Endothelial cell of umbilical vein (primary cell): ENCODE measurements at regions not wholly inside any gene's neighbourhood (a gene's known extent, or its start where the extent isn't known, plus 50 kb on each side); places are given as distances from the start of the nearest gene placed in this dataset.

Experiments
- BruUV-seq: library from RNA; stranded (reverse); fragments of 400-500 nt; replicated peaks from 2 replicates; lab custom pipeline; 2021; lab: Mats Ljungman, UMichigan
- CTCF ChIA-PET: fragments of 300-600, 350-600 bp; sonication (Branson Sonifier 250); formaldehyde crosslinking; loops from one replicate; lab custom pipeline; 2021; ENCODE audit warnings: antibody characterized with exemption, inconsistent platforms; lab: Charles Lee
- POLR2A ChIA-PET: fragments of 300-600, 350-600 bp; sonication (Branson Sonifier 250); formaldehyde crosslinking; loops from one replicate; lab custom pipeline; 2021; ENCODE audit warnings: antibody characterized with exemption, inconsistent platforms; lab: Charles Lee
- DNase-seq: peaks from one replicate; pipeline ENCODE4 v3.0.0-alpha.2; 2011; ENCODE audit warnings: low read depth, low spot score
- FAIRE-seq: peaks from 2 replicates; lab custom pipeline; 2011; peaks lifted over from hg19 to GRCh38; lab: Jason Lieb, UNC
- H2AFZ ChIP-seq: 2 replicates; pipeline ENCODE4 v1.6.0; 2012; ENCODE audit warnings: low read depth, low read length, control low read depth, inconsistent platforms
- H3K27ac ChIP-seq: 2 replicates; pipeline ENCODE4 v1.5.1; 2011; ENCODE audit warnings: low read depth, mild to moderate bottlenecking, control low read depth, low read length, moderate library complexity; ENCODE audit not compliant: insufficient read depth
- H3K27me3 ChIP-seq, 2 experiments: 2 replicates each; pipeline versions ENCODE4 v1.6.0 to v1.6.1; 2011; ENCODE audit warnings: low read length in 2 of 2, mixed read lengths in 1 of 2; ENCODE audit not compliant: control insufficient read depth in 2 of 2, insufficient read depth in 2 of 2
- H3K36me3 ChIP-seq, 2 experiments: 2 replicates in 1 of 2; 3 replicates in 1 of 2; pipeline ENCODE4 v1.5.1; 2011; ENCODE audit warnings: low read length in 2 of 2, mild to moderate bottlenecking in 1 of 2, moderate library complexity in 1 of 2; ENCODE audit not compliant: control insufficient read depth in 2 of 2, insufficient read depth in 2 of 2; ENCODE audit errors: extremely low read depth in 1 of 2
- H3K4me1 ChIP-seq: 3 replicates; pipeline ENCODE4 v1.5.1; 2011; ENCODE audit warnings: mild to moderate bottlenecking, low read length; ENCODE audit not compliant: control insufficient read depth, insufficient read depth; ENCODE audit errors: extremely low read depth
- H3K4me2 ChIP-seq: 2 replicates; pipeline ENCODE4 v1.6.1; 2011; ENCODE audit warnings: low read length, control low read depth, mixed read lengths; ENCODE audit not compliant: insufficient read depth
- H3K4me3 ChIP-seq, 3 experiments: fragments of 200-600 bp in 1 of 3; sonication (generic), shearing (Covaris generic) in 1 of 3; replicated peaks in 1 of 3; 2 replicates each; pipeline ENCODE4 v1.5.1; 2011 to 2016; ENCODE audit warnings: control low read depth in 3 of 3, low read length in 3 of 3, mild to moderate bottlenecking in 2 of 3, inconsistent platforms in 1 of 3, low read depth in 1 of 3, moderate library complexity in 1 of 3; ENCODE audit not compliant: insufficient read depth in 1 of 3
- H3K79me2 ChIP-seq: 2 replicates; pipeline ENCODE4 v1.6.0; 2012; ENCODE audit warnings: low read length, inconsistent platforms; ENCODE audit not compliant: control insufficient read depth, insufficient read depth
- H3K9ac ChIP-seq: replicated peaks from 2 replicates; pipeline ENCODE3; 2011; ENCODE audit warnings: low read length, control low read depth; ENCODE audit not compliant: insufficient read depth; ENCODE audit errors: extremely low read depth
- H3K9me1 ChIP-seq: replicated peaks from 3 replicates; pipeline ENCODE4 v1.6.0; 2011; ENCODE audit warnings: mild to moderate bottlenecking, low read length; ENCODE audit not compliant: control insufficient read depth, insufficient read depth; ENCODE audit errors: extremely low read depth
- H3K9me3 ChIP-seq: replicated peaks from 2 replicates; pipeline ENCODE4 v1.5.1; 2012; ENCODE audit warnings: low read length, inconsistent platforms; ENCODE audit not compliant: control insufficient read depth, insufficient read depth
- H4K20me1 ChIP-seq: replicated peaks from 2 replicates; pipeline ENCODE3; 2011; ENCODE audit warnings: mild to moderate bottlenecking, low read length; ENCODE audit not compliant: control insufficient read depth, insufficient read depth; ENCODE audit errors: extremely low read depth
- CTCF ChIP-seq, 2 donors: IDR thresholded peaks; 1 replicate in 1 of 2; 2 replicates in 1 of 2; pipeline ENCODE4 v1.5.1; 2011; ENCODE audit warnings: low read length in 2 of 2, mild to moderate bottlenecking in 2 of 2, moderate library complexity in 2 of 2, control low read depth in 1 of 2, inconsistent platforms in 1 of 2, low read depth in 1 of 2; ENCODE audit not compliant: insufficient read depth in 1 of 2; ENCODE audit errors: extremely low read depth in 1 of 2
- EZH2 ChIP-seq: IDR thresholded peaks from 2 replicates; pipeline ENCODE4 v1.6.1; 2012; ENCODE audit warnings: borderline replicate concordance, low read depth, mild to moderate bottlenecking, moderate library complexity, low read length, inconsistent platforms; ENCODE audit not compliant: severe bottlenecking
- FOS ChIP-seq: IDR thresholded peaks from 2 replicates; pipeline ENCODE4 v1.6.1; 2011; ENCODE audit warnings: mild to moderate bottlenecking, low read length, moderate library complexity, borderline replicate concordance; ENCODE audit not compliant: insufficient read depth
- GATA2 ChIP-seq: IDR thresholded peaks from 2 replicates; pipeline ENCODE4 v1.7.0; 2011; ENCODE audit warnings: low read depth, mild to moderate bottlenecking, moderate library complexity, mixed read lengths, low read length; ENCODE audit not compliant: insufficient read length, insufficient read depth
- JUN ChIP-seq: IDR thresholded peaks from 2 replicates; pipeline ENCODE4 v1.6.1; 2011; ENCODE audit warnings: borderline replicate concordance, low read depth; ENCODE audit not compliant: insufficient read length, insufficient read depth
- MAX ChIP-seq: IDR thresholded peaks from 2 replicates; pipeline ENCODE4 v1.6.1; 2011; ENCODE audit not compliant: insufficient read depth, insufficient read length
- MYC ChIP-seq: IDR thresholded peaks from one replicate; pipeline ENCODE4 v1.6.1; 2011; ENCODE audit warnings: mild to moderate bottlenecking, low read depth, low read length
- POLR2A ChIP-seq: IDR thresholded peaks from 2 replicates; pipeline ENCODE4 v1.6.1; 2012; ENCODE audit warnings: low read depth, mild to moderate bottlenecking, control low read depth, low read length
- POLR2AphosphoS5 ChIP-seq: IDR thresholded peaks from 2 replicates; pipeline ENCODE4 v1.6.1; 2012; ENCODE audit warnings: low read depth, mild to moderate bottlenecking, control low read depth, low read length, moderate library complexity; ENCODE audit not compliant: insufficient read depth
- dilution Hi-C: fragments of 300-500 bp; cut with MboI; formaldehyde crosslinking; loops from one replicate; pipeline ENCODE4 v1.15.0; 2019; ENCODE audit warnings: low sequenced_read_pairs; ENCODE audit not compliant: extremely low pct_ligation_motif_present
- intact Hi-C: fragments of 100-400 bp; cut with micrococcal nuclease; formaldehyde crosslinking; loops from one replicate; pipeline ENCODE4 v1.10.0; 2022

DNA sequence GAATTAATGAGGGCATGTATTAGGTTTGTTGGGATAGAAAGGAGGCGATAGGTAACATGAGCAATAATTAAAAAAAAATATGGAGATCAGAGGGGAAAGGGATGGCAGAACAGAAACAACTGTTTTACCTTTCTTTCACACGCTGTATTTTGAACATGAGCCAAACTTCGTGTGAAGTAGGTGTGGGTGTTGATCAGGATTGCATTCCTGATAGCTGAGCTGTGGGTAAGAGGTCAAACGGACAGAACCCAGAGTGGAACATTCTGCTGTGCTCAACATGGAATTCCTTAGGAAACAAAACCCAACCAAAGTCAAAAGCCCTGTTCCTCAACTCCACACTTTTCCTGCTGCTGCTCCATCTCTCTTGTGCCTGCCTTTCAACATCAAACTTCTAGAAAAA is 162.5 kb upstream of the CASK start:
- no TSS peak for BruUV-seq
- CTCF ChIA-PET, result no interaction called here
- H3K9me1 ChIP-seq, result no peaks in the 10 kb centered on the region
- no peaks in the 10 kb centered on the region for H3K27me3 ChIP-seq
- DNase-seq (no peak), FAIRE-seq (no peak)
- H3K4me2 ChIP-seq, result no peak overlapping the region
- intact Hi-C loops, result no loop called here
- TF ChIP-seq JUN (no peak), MYC (no peak), CTCF (IDR thresholded peaks at IDR 0.05; ENCODE audit: extremely low read depth in 1 of 2, insufficient read depth in 1 of 2, low read depth in 1 of 2, low read length in 2 of 2) (no peak), POLR2A (no peak), EZH2 (no peak), FOS (no peak), GATA2 (no peak), MAX (no peak), POLR2AphosphoS5 (no peak)
- H4K20me1 ChIP-seq, result no peaks in the 10 kb centered on the region
- dilution Hi-C loops, result no loop called here
- no peaks in the 10 kb centered on the region for H3K79me2 ChIP-seq
- H3K27ac ChIP-seq, result no peak overlapping the region
- H2AFZ ChIP-seq, result no peak overlapping the region
- H3K4me3 ChIP-seq, result no peak overlapping the region
- no peaks in the 10 kb centered on the region for H3K9me3 ChIP-seq
- no peaks in the 10 kb centered on the region for H3K36me3 ChIP-seq
- H3K4me1 ChIP-seq, result no peaks in the 10 kb centered on the region
- POLR2A ChIA-PET, result no interaction called here
- H3K9ac ChIP-seq, result no peak overlapping the region
